Ascending aorta (tissue), 2 donors: ENCODE measurements at regions not wholly inside any gene's neighbourhood (a gene's known extent, or its start where the extent isn't known, plus 50 kb on each side); places are given as distances from the start of the nearest gene placed in this dataset.
"Not testable (repeated sequence)": the region's sequence is repeated elsewhere in the genome, so short reads cannot be mapped to it uniquely, and the experiment has no call there.

Source experiments
- DNase-seq, 2 donors: peaks; one replicate each; pipeline ENCODE4 v3.0.0-alpha.2; 2019; ENCODE audit warnings: low spot score in 2 of 2
- H3K27ac ChIP-seq, 2 donors: fragments of 200-600 bp; sonication (generic); one replicate each; pipeline ENCODE4 v1.5.1; 2016 to 2017; ENCODE audit warnings: mild to moderate bottlenecking in 1 of 2
- H3K27me3 ChIP-seq: fragments of 200-600 bp; sonication (generic); one replicate; pipeline ENCODE4 v1.5.1; 2017
- H3K36me3 ChIP-seq, 2 donors: fragments of 200-600 bp; sonication (generic); one replicate each; pipeline ENCODE4 v1.5.1; 2016
- H3K4me1 ChIP-seq, 2 donors: fragments of 200-600 bp; sonication (generic); one replicate each; pipeline ENCODE4 v1.5.1; 2016 to 2017; ENCODE audit warnings: mild to moderate bottlenecking in 1 of 2
- H3K4me3 ChIP-seq, 2 donors: fragments of 200-600 bp; sonication (generic); one replicate each; pipeline ENCODE4 v1.5.1; 2016 to 2017; ENCODE audit warnings: mild to moderate bottlenecking in 1 of 2
- H3K9me3 ChIP-seq, 2 donors: fragments of 200-600 bp; sonication (generic); one replicate each; pipeline ENCODE4 v1.5.1; 2016
- CTCF ChIP-seq, 3 experiments: fragments of 200-600 bp in 2 of 3; fragments of 450-650 bp in 1 of 3; sonication (generic) in 2 of 3; IDR thresholded peaks; one replicate each; pipeline ENCODE4 v1.5.1; 2016 to 2019; ENCODE audit warnings: antibody characterized with exemption in 3 of 3, mild to moderate bottlenecking in 1 of 3, moderate library complexity in 1 of 3
- intact Hi-C: fragments of 100-400 bp; cut with DNase I; formaldehyde crosslinking; loops from one replicate; pipeline ENCODE4 v1.15.1; 2023

GRCh38 chr5:12162863-12163262 is 258.6 kb upstream of the CTNND2 start:
- no peak for TF ChIP-seq CTCF (IDR thresholded peaks at IDR 0.05)
- no peak overlapping the region for H3K4me3 ChIP-seq
- no peaks in the 10 kb centered on the region for H3K4me1 ChIP-seq
- intact Hi-C loops, result no loop called here
- no peak overlapping the region for H3K27ac ChIP-seq
- no peaks in the 10 kb centered on the region for H3K36me3 ChIP-seq
- H3K9me3 ChIP-seq, result no peaks in the 10 kb centered on the region
- no peak for DNase-seq
- no peaks in the 10 kb centered on the region for H3K27me3 ChIP-seq

- Histone ChIP-seq H3K36me3 (no peaks in the 10 kb centered on the region), H3K4me1 (no peaks in the 10 kb centered on the region), H3K27me3 (no peaks in the 10 kb centered on the region), H3K27ac (no peak overlapping the region), H3K4me3 (no peak overlapping the region), H3K9me3 (no peaks in the 10 kb centered on the region)
- intact Hi-C loops, result no loop called here
- no peak for TF ChIP-seq CTCF (IDR thresholded peaks at IDR 0.05)
- no peak for DNase-seq
Observed at GRCh38 chr5:12147513-12147912, 243.3 kb upstream of the CTNND2 start.

- intact Hi-C loops, result no loop called here
- DNase-seq, result no peak
- Histone ChIP-seq H3K36me3 (no peaks in the 10 kb centered on the region), H3K27ac (no peak overlapping the region), H3K4me3 (no peak overlapping the region), H3K9me3 (no peaks in the 10 kb centered on the region), H3K4me1 (no peaks in the 10 kb centered on the region), H3K27me3 (no peaks in the 10 kb centered on the region)
- TF ChIP-seq CTCF (IDR thresholded peaks at IDR 0.05), result no peak
Observed at GRCh38 chr5:12141496-12141895, 237.2 kb upstream of the CTNND2 start.

- Histone ChIP-seq H3K27ac (no peak overlapping the region), H3K4me3 (no peak overlapping the region), H3K27me3 (no peaks in the 10 kb centered on the region), H3K9me3 (no peaks in the 10 kb centered on the region), H3K36me3 (no peaks in the 10 kb centered on the region), H3K4me1 (no peaks in the 10 kb centered on the region)
- no peak for DNase-seq
- TF ChIP-seq CTCF (IDR thresholded peaks at IDR 0.05), result no peak
- intact Hi-C loops, result no loop called here
Observed at GRCh38 chr5:12133520-12133919, 229.3 kb upstream of the CTNND2 start.

- DNase-seq, H3K9me3 ChIP-seq, H3K27ac ChIP-seq, H3K4me1 ChIP-seq, H3K36me3 ChIP-seq, H3K4me3 ChIP-seq, intact Hi-C loops, H3K27me3 ChIP-seq: not testable (repeated sequence)
Observed at GRCh38 chr5:12131020-12131419, 226.8 kb upstream of the CTNND2 start.

GRCh38 chr5:12125895-12126294 is 221.6 kb upstream of the CTNND2 start:
- H3K4me3 ChIP-seq, result no peak overlapping the region
- no peak for DNase-seq
- no peaks in the 10 kb centered on the region for H3K27me3 ChIP-seq
- no peak overlapping the region for H3K27ac ChIP-seq
- no peaks in the 10 kb centered on the region for H3K9me3 ChIP-seq
- no peaks in the 10 kb centered on the region for H3K4me1 ChIP-seq
- H3K36me3 ChIP-seq, result no peaks in the 10 kb centered on the region
- TF ChIP-seq CTCF (IDR thresholded peaks at IDR 0.05), result no peak
- intact Hi-C loops, result no loop called here
